ENCODE measurements at regions not wholly inside any gene's neighbourhood (a gene's known extent, or its start where the extent isn't known, plus 50 kb on each side); places are given as distances from the start of the nearest gene placed in this dataset.
"Not testable (repeated sequence)": the region's sequence is repeated elsewhere in the genome, so short reads cannot be mapped to it uniquely, and the experiment has no call there.

DNA sequence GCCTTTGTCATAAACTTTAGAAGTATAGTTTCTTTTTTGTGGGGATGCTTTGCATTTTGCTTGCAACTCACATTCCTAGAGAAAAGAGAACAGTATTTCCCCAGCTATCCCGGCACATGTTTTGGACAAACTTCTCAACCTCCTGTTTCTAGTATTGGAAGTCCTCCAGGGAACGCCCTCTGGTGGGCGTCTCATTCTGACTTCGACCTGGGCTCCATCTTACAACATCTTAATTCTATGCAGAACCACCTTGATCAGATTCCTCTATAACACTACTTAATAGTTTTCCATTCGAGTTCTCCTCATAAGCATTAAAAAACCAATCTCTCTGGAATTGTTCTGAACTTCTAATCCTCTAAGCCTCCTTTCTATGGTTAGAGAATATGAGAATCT is 139.5 kb upstream of the FZD8 start:
- 29 to 31% methylated on average over 5 of the region's 5 CpGs for WGBS, 2 donors

GRCh38 chr10:35780970-35781642 is 139.0 kb upstream of the FZD8 start:
- no peak for DNase-seq
- Histone ChIP-seq H3K27ac (no peak overlapping the region), H3K27me3 (no peaks in the 10 kb centered on the region), H3K4me3 (no peak overlapping the region), H3K4me1 (no peaks in the 10 kb centered on the region), H3K9me3 (no peaks in the 10 kb centered on the region), H3K36me3 (no peaks in the 10 kb centered on the region)
- intact Hi-C loops (cut with DNase I), result no loop called here
- no peak for FAIRE-seq
- no peak for ATAC-seq
- TF ChIP-seq, protein P1, sequence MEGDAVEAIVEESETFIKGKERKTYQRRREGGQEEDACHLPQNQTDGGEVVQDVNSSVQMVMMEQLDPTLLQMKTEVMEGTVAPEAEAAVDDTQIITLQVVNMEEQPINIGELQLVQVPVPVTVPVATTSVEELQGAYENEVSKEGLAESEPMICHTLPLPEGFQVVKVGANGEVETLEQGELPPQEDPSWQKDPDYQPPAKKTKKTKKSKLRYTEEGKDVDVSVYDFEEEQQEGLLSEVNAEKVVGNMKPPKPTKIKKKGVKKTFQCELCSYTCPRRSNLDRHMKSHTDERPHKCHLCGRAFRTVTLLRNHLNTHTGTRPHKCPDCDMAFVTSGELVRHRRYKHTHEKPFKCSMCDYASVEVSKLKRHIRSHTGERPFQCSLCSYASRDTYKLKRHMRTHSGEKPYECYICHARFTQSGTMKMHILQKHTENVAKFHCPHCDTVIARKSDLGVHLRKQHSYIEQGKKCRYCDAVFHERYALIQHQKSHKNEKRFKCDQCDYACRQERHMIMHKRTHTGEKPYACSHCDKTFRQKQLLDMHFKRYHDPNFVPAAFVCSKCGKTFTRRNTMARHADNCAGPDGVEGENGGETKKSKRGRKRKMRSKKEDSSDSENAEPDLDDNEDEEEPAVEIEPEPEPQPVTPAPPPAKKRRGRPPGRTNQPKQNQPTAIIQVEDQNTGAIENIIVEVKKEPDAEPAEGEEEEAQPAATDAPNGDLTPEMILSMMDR (IDR thresholded peaks at IDR 0.05), result no peak
- 68 to 85% methylated on average over 2 of the region's 2 CpGs for WGBS, 2 donors

More for the DNA sequence above, 139.5 kb upstream of the FZD8 start:
- ATAC-seq, result peak in 1 of 4 donors; percentile 51
- Histone ChIP-seq H3K27ac (no peak overlapping the region), H3K36me3 (no peaks in the 10 kb centered on the region), H3K4me1 (no peaks in the 10 kb centered on the region), H3K27me3 (no peaks in the 10 kb centered on the region), H3K9me3 (no peaks in the 10 kb centered on the region), H3K4me3 (no peak overlapping the region)
- no peak for FAIRE-seq
- intact Hi-C loops (cut with DNase I), result no loop called here
- TF ChIP-seq, protein P1 (IDR thresholded peaks at IDR 0.05), result no peak
- DNase-seq, result peak in 1 of 6 donors; percentile 20

DNA sequence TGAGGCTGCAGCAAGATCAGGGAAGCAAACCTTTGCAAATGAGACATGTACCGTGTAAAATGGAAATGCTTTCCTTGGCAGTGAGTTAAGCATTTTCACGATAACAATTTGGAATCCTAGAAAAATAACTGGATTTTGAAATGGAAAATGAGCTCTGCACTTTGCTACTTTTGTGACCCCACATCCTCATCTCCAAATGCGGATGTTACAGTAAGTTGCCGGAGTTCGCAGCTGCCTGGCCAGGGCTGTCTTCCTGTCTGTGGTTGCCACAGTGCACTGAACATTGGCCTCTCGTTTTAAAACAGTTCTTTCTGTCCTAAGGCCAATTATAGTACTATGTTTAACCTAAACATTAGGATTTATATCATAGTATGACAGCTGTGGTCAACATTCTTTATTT is 136.2 kb upstream of the FZD8 start:
- TF ChIP-seq, protein P1 (IDR thresholded peaks at IDR 0.05), result no peak
- no peak for FAIRE-seq
- intact Hi-C loops (cut with DNase I), result loop anchor here in 1 of 3 donors (5.0 kb wide), 1 partner anchor 136 kb away; the partner anchor contains the start of gene FZD8
- no peaks in the 10 kb centered on the region for H3K27me3 ChIP-seq
- H3K9me3 ChIP-seq, result no peaks in the 10 kb centered on the region
- 68 to 78% methylated on average over 6 of the region's 6 CpGs for WGBS, 2 donors
- no peak for ATAC-seq
- H3K4me1 ChIP-seq, result no peaks in the 10 kb centered on the region
- no peak overlapping the region for H3K4me3 ChIP-seq
- H3K27ac ChIP-seq, result no peak overlapping the region
- DNase-seq, result no peak
- H3K36me3 ChIP-seq, result no peaks in the 10 kb centered on the region

DNA sequence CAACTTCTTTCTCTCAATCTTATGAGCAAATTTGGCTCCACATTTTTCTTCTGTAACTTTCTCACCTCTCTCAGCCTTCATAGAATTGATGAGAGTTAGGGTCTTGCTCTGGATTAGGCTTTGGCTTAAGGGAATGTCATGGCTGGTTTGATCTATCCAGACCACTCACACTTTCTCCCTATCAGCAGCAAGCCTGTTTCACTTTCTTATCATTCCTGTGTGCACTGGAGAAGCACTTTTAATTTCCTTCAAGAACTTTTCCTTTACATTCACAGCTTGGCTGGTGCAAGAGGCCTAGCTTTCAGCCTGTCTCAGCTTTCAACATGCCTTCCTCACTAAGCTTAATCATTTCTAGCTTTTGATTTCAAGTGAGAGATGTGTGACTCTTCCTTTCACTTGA is 134.5 kb upstream of the FZD8 start:
- DNase-seq, FAIRE-seq: not testable (repeated sequence)
- intact Hi-C loops (cut with DNase I), result loop anchor here in 1 of 3 donors (5.0 kb wide), 1 partner anchor 134 kb away; the partner anchor contains the start of gene FZD8

DNA sequence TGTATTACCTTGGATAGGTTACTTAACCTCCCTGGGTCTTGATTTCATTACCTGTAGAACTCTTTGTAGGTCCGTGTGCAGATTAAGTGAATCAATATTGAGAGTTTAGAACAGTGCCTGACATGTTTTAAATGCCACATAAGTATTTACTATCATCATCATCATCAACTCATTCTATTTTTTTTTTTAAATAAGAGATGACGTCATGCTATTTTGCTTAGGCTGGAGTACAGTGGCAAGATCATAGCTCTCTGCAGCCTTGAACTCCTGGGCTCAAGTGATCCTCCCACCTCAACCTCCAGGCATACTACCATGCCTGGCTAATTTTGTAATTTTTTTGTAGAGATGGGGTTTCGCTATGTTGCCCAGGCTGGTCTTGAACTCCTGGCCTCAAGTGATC is 132.0 kb upstream of the FZD8 start:
- Histone ChIP-seq H3K36me3 (no peaks in the 10 kb centered on the region), H3K4me1 (peaks cover 0 to 10% (median 8%) of the 10 kb centered on the region in 3 donors), H3K27ac (no peak overlapping the region), H3K4me3 (no peak overlapping the region), H3K27me3 (no peaks in the 10 kb centered on the region), H3K9me3 (no peaks in the 10 kb centered on the region)
- no peak for FAIRE-seq
- DNase-seq, result no peak
- WGBS, 2 donors, result 60 to 68% methylated on average over 3 of the region's 3 CpGs
- intact Hi-C loops (cut with DNase I), result no loop called here
- no peak for ATAC-seq
- TF ChIP-seq, protein P1 (IDR thresholded peaks at IDR 0.05), result no peak

More for the DNA sequence above, 134.5 kb upstream of the FZD8 start:
- H3K9me3 ChIP-seq, H3K4me3 ChIP-seq, H3K4me1 ChIP-seq, H3K36me3 ChIP-seq, H3K27ac ChIP-seq, H3K27me3 ChIP-seq, ATAC-seq: not testable (repeated sequence)
